ENCODE measurements at regions not wholly inside any gene's neighbourhood (a gene's known extent, or its start where the extent isn't known, plus 50 kb on each side); places are given as distances from the start of the nearest gene placed in this dataset.

- TF ChIP-seq CTCF (IDR thresholded peaks at IDR 0.05) (no peak), ZFX (IDR thresholded peaks at IDR 0.05; ENCODE audit: borderline replicate concordance) (no peak)
Measured at GRCh38 chr18:67652288-67652687, 135.8 kb upstream of the DSEL start.
